ENCODE measurements at regions not wholly inside any gene's neighbourhood (a gene's known extent, or its start where the extent isn't known, plus 50 kb on each side); places are given as distances from the start of the nearest gene placed in this dataset.

- TF ChIP-seq CTCF (conservative IDR thresholded peaks at IDR 0.05 in 1 of 2, IDR thresholded peaks at IDR 0.05 in 1 of 2; ENCODE audit: low read depth in 1 of 2, low read length in 2 of 2) = no peak
- TF ChIP-seq EZH2 (IDR thresholded peaks at IDR 0.05; ENCODE audit: low read length, missing control alignments) = no peak
Observed at GRCh38 chr12:85550924-85551323, 270.9 kb downstream of the ALX1 start.
